ENCODE measurements at regions not wholly inside any gene's neighbourhood (a gene's known extent, or its start where the extent isn't known, plus 50 kb on each side); places are given as distances from the start of the nearest gene placed in this dataset.

DNA sequence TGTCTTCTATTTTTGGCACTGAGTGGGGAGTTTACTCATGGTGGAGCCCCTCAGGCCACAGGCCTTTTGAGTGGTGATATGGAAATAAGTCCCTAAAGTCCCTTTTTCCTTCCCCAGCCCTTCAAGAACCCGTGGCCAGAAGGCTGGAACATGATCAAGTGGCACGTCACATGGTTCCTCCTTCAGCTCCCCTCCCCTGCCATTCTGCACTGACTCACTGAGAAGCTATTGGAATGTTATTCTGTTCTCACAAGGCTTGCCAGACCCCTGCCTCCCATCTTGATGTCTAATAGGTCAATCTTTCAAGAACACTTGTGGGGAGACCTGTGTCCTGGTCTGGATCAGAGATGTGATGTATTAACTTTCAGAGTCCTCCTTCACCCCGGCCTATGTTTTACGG lies 279.8 kb downstream of the SEC23IP start:
- Histone ChIP-seq H3K27ac (ENCODE audit: low read depth, low read length) (no peak overlapping the region), H3K4me1 (ENCODE audit: control insufficient read depth, insufficient read depth, low read length) (no peaks in the 10 kb centered on the region), H3K9ac (ENCODE audit: extremely low read depth, low read length, poor library complexity, severe bottlenecking) (no peak overlapping the region), H3K27me3 (ENCODE audit: control insufficient read depth, insufficient read depth, low read length, poor library complexity, severe bottlenecking) (no peaks in the 10 kb centered on the region), H3K4me3 (ENCODE audit: low read length) (no peak overlapping the region), H3K36me3 (ENCODE audit: control insufficient read depth, insufficient read depth, low read length) (no peaks in the 10 kb centered on the region), H3K9me3 (ENCODE audit: control insufficient read depth, low read length) (no peaks in the 10 kb centered on the region)
- H3K4me1 Mint-ChIP-seq = no peaks in the 10 kb centered on the region
- no peak overlapping the region for H3K4me3 Mint-ChIP-seq
- H3K36me3 Mint-ChIP-seq (ENCODE audit: low read depth) = no peaks in the 10 kb centered on the region
- no peak overlapping the region for H3K27ac Mint-ChIP-seq
- WGBS, 2 experiments (ENCODE audit: insufficient coverage in 1 of 2, insufficient read length in 1 of 2) = 84% methylated on average over 4 of the region's 4 CpGs; no CpG with 5 or more reads in 1 of the 2 experiments
- no peaks in the 10 kb centered on the region for H3K27me3 Mint-ChIP-seq (ENCODE audit: insufficient read depth)
- DNase-seq = no peak
- H3K9me3 Mint-ChIP-seq = no peaks in the 10 kb centered on the region
- TF ChIP-seq, protein P1, sequence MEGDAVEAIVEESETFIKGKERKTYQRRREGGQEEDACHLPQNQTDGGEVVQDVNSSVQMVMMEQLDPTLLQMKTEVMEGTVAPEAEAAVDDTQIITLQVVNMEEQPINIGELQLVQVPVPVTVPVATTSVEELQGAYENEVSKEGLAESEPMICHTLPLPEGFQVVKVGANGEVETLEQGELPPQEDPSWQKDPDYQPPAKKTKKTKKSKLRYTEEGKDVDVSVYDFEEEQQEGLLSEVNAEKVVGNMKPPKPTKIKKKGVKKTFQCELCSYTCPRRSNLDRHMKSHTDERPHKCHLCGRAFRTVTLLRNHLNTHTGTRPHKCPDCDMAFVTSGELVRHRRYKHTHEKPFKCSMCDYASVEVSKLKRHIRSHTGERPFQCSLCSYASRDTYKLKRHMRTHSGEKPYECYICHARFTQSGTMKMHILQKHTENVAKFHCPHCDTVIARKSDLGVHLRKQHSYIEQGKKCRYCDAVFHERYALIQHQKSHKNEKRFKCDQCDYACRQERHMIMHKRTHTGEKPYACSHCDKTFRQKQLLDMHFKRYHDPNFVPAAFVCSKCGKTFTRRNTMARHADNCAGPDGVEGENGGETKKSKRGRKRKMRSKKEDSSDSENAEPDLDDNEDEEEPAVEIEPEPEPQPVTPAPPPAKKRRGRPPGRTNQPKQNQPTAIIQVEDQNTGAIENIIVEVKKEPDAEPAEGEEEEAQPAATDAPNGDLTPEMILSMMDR (conservative IDR thresholded peaks at IDR 0.05) = no peak

DNA sequence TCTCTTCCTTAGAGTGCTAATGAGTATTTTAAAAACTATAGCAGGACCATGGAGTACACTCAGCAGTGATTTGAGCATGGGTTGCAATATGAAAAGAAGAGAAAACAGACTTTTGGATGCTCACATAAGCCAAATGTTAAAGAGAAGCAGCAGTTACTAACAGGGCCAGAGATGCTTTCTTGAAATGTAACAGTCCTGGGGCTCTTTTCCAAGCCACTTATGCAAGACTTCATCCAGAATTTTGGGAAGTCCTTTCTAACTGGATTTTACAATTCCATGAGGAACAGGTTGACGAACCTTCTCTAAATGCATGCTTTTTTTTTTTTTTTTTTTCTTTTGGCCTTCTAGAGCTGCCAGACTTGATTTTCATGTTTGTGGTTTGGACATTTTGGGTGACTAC lies 282.0 kb downstream of the SEC23IP start:
- 80 to 89% methylated on average over 1 of the region's 1 CpG for WGBS, 2 experiments (ENCODE audit: insufficient coverage in 1 of 2, insufficient read length in 1 of 2)
- Mint-ChIP-seq H3K27me3 (ENCODE audit: insufficient read depth) (no peaks in the 10 kb centered on the region), H3K36me3 (ENCODE audit: low read depth) (no peaks in the 10 kb centered on the region), H3K4me1 (no peaks in the 10 kb centered on the region), H3K27ac (no peak overlapping the region), H3K9me3 (no peaks in the 10 kb centered on the region), H3K4me3 (no peak overlapping the region)
- H3K4me1 ChIP-seq (ENCODE audit: control insufficient read depth, insufficient read depth, low read length) = no peaks in the 10 kb centered on the region
- H3K36me3 ChIP-seq (ENCODE audit: control insufficient read depth, insufficient read depth, low read length) = no peaks in the 10 kb centered on the region
- no peak overlapping the region for H3K4me3 ChIP-seq (ENCODE audit: low read length)
- no peak overlapping the region for H3K27ac ChIP-seq (ENCODE audit: low read depth, low read length)
- no peaks in the 10 kb centered on the region for H3K27me3 ChIP-seq (ENCODE audit: control insufficient read depth, insufficient read depth, low read length, poor library complexity, severe bottlenecking)
- no peak for DNase-seq
- TF ChIP-seq, protein P1 (conservative IDR thresholded peaks at IDR 0.05) = no peak
- no peak overlapping the region for H3K9ac ChIP-seq (ENCODE audit: extremely low read depth, low read length, poor library complexity, severe bottlenecking)
- H3K9me3 ChIP-seq (ENCODE audit: control insufficient read depth, low read length) = no peaks in the 10 kb centered on the region

DNA sequence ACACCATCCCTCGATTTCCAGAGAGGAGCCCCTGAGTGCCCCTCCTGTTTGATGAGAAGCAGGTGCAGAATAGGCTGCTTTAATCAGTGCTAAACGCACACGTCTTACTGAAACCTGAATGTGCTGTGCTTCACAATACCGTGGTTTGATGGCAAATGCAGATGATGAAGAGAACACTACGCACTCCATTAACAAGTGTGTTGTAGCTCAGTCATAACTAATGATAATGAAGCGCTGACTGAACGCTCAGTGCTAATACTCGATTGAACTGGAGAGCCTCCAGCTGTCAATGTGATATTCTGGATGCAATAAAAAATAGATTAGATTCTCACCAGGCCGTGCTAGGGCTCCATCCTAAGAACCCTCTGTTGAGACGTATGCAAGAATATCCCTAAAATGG lies 279.7 kb upstream of the PLPP4 start:
- no peak overlapping the region for H3K4me3 ChIP-seq (ENCODE audit: low read length)
- TF ChIP-seq, protein P1 (conservative IDR thresholded peaks at IDR 0.05) = no peak
- no peak overlapping the region for H3K4me3 Mint-ChIP-seq
- no peaks in the 10 kb centered on the region for H3K9me3 ChIP-seq (ENCODE audit: control insufficient read depth, low read length)
- H3K4me1 Mint-ChIP-seq = peaks cover 5% of the 10 kb centered on the region
- H3K27ac Mint-ChIP-seq = no peak overlapping the region
- no peaks in the 10 kb centered on the region for H3K4me1 ChIP-seq (ENCODE audit: control insufficient read depth, insufficient read depth, low read length)
- 95 to 97% methylated on average over 10 of the region's 10 CpGs for WGBS, 2 experiments (ENCODE audit: insufficient coverage in 1 of 2, insufficient read length in 1 of 2)
- H3K27me3 Mint-ChIP-seq (ENCODE audit: insufficient read depth) = no peaks in the 10 kb centered on the region
- no peaks in the 10 kb centered on the region for H3K9me3 Mint-ChIP-seq
- no peaks in the 10 kb centered on the region for H3K36me3 ChIP-seq (ENCODE audit: control insufficient read depth, insufficient read depth, low read length)
- H3K27me3 ChIP-seq (ENCODE audit: control insufficient read depth, insufficient read depth, low read length, poor library complexity, severe bottlenecking) = no peaks in the 10 kb centered on the region
- H3K36me3 Mint-ChIP-seq (ENCODE audit: low read depth) = no peaks in the 10 kb centered on the region
- DNase-seq = no peak
- H3K27ac ChIP-seq (ENCODE audit: low read depth, low read length) = no peak overlapping the region
- no peak overlapping the region for H3K9ac ChIP-seq (ENCODE audit: extremely low read depth, low read length, poor library complexity, severe bottlenecking)
